ENCODE measurements at regions not wholly inside any gene's neighbourhood (a gene's known extent, or its start where the extent isn't known, plus 50 kb on each side); places are given as distances from the start of the nearest gene placed in this dataset.

DNA sequence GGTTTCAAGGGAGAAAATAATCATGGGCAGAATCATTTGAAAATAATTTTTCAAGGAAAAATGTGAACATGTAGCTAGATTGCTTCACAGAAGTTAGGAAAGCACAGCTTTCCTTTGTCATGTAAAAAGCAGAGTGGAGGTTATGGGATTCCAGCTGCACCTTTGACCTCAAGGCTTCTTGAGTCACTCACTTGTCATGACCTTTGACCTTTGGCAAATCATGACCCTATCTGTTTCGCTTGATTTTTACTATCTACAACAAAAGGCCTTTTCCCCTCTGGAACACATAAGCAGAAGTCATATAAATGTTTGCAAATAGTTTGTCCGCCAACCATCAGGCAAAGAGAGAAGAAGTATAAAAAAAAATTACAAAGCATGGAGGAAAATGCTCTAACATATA lies 210.7 kb upstream of the MIR17HG start:
- Mint-ChIP-seq H3K4me3 (no peak overlapping the region), H3K4me1 (no peaks in the 10 kb centered on the region), H3K27me3 (peaks cover 25% of the 10 kb centered on the region), H3K27ac (no peak overlapping the region), H3K36me3 (ENCODE audit: low read depth) (no peaks in the 10 kb centered on the region)
- H3K9me3 ChIP-seq (ENCODE audit: control insufficient read depth, low read length, poor library complexity, severe bottlenecking), result no peaks in the 10 kb centered on the region
- ATAC-seq (no peak), DNase-seq (no peak)

DNA sequence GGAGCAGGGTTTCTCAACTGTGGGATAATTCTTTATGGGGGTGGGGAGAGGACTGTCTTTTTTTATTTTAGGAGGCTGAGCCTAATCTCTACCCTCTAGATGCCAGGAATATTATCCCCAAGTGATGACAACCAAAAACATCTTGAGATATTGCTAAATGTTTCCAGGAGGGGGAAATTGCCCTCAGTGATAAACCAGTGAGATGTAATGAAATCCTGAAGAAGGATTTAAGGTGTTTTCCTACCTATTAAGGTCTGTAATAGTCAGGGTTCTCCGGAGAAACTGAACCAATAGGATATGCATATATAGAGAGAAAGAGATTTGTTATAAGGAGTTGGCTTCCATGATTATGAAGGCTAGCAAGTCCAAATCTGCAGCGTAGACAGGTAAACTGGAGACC lies 208.3 kb upstream of the MIR17HG start:
- peaks cover 2% of the 10 kb centered on the region for H3K4me1 Mint-ChIP-seq
- H3K9me3 ChIP-seq (ENCODE audit: control insufficient read depth, low read length, poor library complexity, severe bottlenecking), result no peaks in the 10 kb centered on the region
- H3K27me3 Mint-ChIP-seq, result peaks cover 30% of the 10 kb centered on the region
- ATAC-seq, result no peak
- no peak overlapping the region for H3K27ac Mint-ChIP-seq
- no peaks in the 10 kb centered on the region for H3K36me3 Mint-ChIP-seq (ENCODE audit: low read depth)
- H3K4me3 Mint-ChIP-seq, result no peak overlapping the region
- DNase-seq, result no peak

DNA sequence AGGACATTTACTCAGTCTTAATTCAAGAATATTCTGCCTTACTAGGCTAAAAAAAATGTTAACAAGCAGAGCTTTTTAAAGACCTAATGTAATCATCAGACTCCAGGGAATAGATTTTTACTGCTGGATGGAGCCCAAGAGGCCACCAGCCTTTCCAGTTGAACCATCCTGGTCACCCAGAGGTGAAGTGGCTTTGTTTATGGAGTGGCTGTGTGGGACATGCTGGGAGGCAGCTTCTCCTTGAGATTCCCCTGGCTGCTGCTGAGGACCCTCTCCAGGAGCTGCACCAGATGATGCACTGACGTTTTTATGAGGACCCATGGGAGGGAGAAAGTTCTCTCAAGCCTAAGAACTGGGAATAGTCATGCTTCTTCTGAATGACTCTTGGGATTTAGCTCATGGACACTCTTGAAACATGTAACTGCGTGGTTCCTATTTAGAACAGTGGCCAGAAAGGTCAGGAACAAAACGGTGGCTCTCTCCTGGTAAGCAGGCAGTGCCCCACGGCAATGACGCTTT lies 205.9 kb upstream of the MIR17HG start:
- ATAC-seq, result no peak
- H3K27me3 Mint-ChIP-seq, result peaks cover 31% of the 10 kb centered on the region
- H3K9me3 ChIP-seq (ENCODE audit: control insufficient read depth, low read length, poor library complexity, severe bottlenecking), result no peaks in the 10 kb centered on the region
- DNase-seq, result no peak
- peaks cover 2% of the 10 kb centered on the region for H3K4me1 Mint-ChIP-seq
- no peak overlapping the region for H3K27ac Mint-ChIP-seq
- H3K36me3 Mint-ChIP-seq (ENCODE audit: low read depth), result no peaks in the 10 kb centered on the region
- H3K4me3 Mint-ChIP-seq, result no peak overlapping the region

DNA sequence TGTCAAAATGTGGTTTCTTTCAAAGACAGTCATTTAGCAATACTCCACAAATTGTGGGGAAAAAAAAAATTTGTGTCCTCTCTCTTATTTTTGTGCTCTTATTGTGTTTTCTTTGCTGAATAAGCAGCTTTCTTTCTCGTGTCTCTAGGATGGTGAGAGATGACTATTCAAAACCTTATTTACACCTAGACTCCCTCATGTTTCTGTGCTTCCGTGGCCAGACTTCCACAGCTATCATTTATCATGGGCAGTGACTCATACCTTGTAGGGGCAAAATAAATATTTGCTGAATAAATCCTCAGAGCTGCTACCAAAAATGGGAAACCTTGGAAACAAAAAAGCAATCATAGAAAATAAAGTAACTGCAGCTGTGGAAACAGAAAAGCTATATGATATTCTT lies 204.9 kb upstream of the MIR17HG start:
- no peaks in the 10 kb centered on the region for H3K9me3 ChIP-seq (ENCODE audit: control insufficient read depth, low read length, poor library complexity, severe bottlenecking)
- ATAC-seq, result no peak
- H3K4me1 Mint-ChIP-seq, result peaks cover 2% of the 10 kb centered on the region
- peaks cover 31% of the 10 kb centered on the region for H3K27me3 Mint-ChIP-seq
- H3K36me3 Mint-ChIP-seq (ENCODE audit: low read depth), result no peaks in the 10 kb centered on the region
- no peak overlapping the region for H3K4me3 Mint-ChIP-seq
- H3K27ac Mint-ChIP-seq, result no peak overlapping the region
- no peak for DNase-seq

DNA sequence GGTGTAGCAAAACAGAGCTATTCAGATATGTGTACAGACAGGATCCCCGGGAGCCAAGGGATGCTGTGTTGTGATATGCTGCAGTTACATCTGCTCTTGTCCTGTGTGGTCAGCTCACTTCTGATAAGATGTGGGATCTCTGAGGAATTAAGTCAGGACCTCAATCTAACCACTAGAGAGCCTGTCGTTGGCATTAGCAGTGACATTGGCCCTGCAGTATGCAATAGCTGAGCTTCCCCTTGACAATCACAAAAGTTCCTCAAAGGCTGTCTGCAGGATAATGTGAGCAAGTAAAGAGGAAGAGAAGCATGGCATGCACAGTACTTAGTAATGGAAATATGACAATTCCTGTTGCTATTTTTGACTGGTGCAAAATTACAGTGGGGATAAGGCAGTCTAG lies 203.4 kb upstream of the MIR17HG start:
- Mint-ChIP-seq H3K4me1 (peaks cover 2% of the 10 kb centered on the region), H3K4me3 (no peak overlapping the region), H3K36me3 (ENCODE audit: low read depth) (no peaks in the 10 kb centered on the region), H3K27me3 (peaks cover 31% of the 10 kb centered on the region), H3K27ac (no peak overlapping the region)
- DNase-seq (no peak), ATAC-seq (no peak)
- no peaks in the 10 kb centered on the region for H3K9me3 ChIP-seq (ENCODE audit: control insufficient read depth, low read length, poor library complexity, severe bottlenecking)

DNA sequence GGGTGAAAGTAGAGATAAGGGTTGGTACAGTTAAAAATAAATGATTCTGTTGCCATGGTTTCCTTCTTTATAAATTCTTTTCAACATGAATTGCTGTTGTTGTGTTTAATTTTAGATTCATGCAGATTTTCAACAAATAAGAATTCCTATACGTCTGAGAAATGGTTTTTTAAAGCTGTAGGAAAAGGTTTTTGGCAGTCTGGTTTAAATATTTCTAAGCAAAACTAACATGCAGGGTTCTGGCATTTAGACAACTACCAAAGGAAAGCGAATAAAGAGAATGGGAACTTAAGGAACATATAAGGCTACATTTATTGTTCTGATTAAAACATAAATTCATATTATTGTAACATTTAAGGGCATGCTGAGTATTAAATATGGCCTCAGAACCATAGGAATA lies 203.0 kb upstream of the MIR17HG start:
- no peak for ATAC-seq
- no peaks in the 10 kb centered on the region for H3K9me3 ChIP-seq (ENCODE audit: control insufficient read depth, low read length, poor library complexity, severe bottlenecking)
- peaks cover 31% of the 10 kb centered on the region for H3K27me3 Mint-ChIP-seq
- no peak for DNase-seq
- no peak overlapping the region for H3K27ac Mint-ChIP-seq
- H3K36me3 Mint-ChIP-seq (ENCODE audit: low read depth), result no peaks in the 10 kb centered on the region
- peaks cover 2% of the 10 kb centered on the region for H3K4me1 Mint-ChIP-seq
- H3K4me3 Mint-ChIP-seq, result no peak overlapping the region

DNA sequence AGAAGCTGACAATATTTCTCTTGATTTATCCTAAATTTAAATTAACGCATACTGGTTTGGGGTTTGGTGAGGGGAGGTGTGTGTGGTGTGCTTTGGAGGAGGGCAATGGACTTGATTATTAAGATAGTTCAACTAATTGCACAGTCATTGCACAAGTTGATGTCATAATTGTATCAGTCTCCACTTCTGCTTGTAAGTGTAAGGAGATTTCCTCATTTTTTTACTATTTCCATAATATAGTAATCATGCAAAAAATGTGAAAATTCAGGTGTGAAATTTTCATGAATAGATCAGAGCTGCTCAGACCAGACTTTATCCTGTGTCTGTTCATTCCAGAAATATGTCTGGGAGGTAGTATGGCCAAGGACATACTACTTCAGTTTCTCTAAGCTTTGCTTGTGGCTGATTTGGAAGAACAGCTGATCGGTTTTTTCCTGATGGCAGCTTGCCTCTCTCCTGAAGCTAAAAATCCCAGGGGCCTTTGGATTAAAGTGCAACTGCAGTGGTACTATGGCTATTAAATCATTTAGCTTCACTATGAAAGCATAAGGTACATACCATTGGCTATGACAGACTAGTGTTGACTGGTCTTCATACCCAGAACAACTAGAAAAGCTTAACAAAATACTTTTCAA lies 201.8 kb upstream of the MIR17HG start:
- ATAC-seq (no peak), DNase-seq (no peak)
- Mint-ChIP-seq H3K4me1 (peaks cover 2% of the 10 kb centered on the region), H3K27me3 (peaks cover 23% of the 10 kb centered on the region), H3K36me3 (ENCODE audit: low read depth) (no peaks in the 10 kb centered on the region), H3K27ac (no peak overlapping the region), H3K4me3 (no peak overlapping the region)
- no peaks in the 10 kb centered on the region for H3K9me3 ChIP-seq (ENCODE audit: control insufficient read depth, low read length, poor library complexity, severe bottlenecking)

DNA sequence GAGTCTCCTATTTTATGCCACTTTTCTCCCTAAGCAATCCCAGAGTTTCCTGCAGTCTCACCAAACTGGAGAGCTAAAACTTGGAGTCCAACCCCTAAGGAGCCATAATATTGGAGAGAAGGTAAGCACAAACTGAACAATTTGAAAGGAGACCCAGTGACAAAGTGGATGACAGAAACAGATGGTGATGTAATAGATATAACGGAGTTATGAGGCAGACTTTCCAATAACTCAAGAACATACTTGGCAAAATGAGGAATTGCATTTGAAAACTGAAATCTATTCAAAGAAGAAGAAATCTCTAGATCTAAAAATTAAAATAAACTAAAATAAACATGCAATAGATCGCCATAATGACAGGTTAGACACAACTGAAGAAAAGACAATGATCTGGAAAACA lies 200.9 kb upstream of the MIR17HG start:
- Mint-ChIP-seq H3K27me3 (peaks cover 20% of the 10 kb centered on the region), H3K4me3 (no peak overlapping the region), H3K27ac (no peak overlapping the region), H3K36me3 (ENCODE audit: low read depth) (no peaks in the 10 kb centered on the region), H3K4me1 (peaks cover 2% of the 10 kb centered on the region)
- ATAC-seq, result no peak
- H3K9me3 ChIP-seq (ENCODE audit: control insufficient read depth, low read length, poor library complexity, severe bottlenecking), result no peaks in the 10 kb centered on the region
- DNase-seq, result no peak

DNA sequence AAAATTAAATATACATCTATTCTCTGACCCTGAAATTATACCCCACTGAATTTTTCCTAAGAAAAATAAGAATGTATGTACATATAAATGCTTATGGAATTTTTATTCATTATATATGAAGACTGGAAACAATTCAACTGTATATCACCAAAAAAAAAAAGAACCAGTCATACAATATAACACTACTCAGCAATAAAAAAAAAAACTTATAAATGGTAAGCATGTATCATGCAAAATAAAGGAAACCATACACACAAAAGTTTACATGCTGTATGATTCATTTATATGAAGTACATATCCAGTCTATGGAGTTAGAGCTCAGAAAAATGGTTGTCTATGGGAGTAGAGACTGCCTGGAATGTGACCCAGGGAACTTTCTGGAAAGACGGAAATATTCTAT lies 199.4 kb upstream of the MIR17HG start:
- ATAC-seq (no peak), DNase-seq (no peak)
- Mint-ChIP-seq H3K27ac (no peak overlapping the region), H3K4me1 (no peaks in the 10 kb centered on the region), H3K4me3 (no peak overlapping the region), H3K36me3 (ENCODE audit: low read depth) (no peaks in the 10 kb centered on the region), H3K27me3 (peaks cover 27% of the 10 kb centered on the region)
- H3K9me3 ChIP-seq (ENCODE audit: control insufficient read depth, low read length, poor library complexity, severe bottlenecking), result no peaks in the 10 kb centered on the region

DNA sequence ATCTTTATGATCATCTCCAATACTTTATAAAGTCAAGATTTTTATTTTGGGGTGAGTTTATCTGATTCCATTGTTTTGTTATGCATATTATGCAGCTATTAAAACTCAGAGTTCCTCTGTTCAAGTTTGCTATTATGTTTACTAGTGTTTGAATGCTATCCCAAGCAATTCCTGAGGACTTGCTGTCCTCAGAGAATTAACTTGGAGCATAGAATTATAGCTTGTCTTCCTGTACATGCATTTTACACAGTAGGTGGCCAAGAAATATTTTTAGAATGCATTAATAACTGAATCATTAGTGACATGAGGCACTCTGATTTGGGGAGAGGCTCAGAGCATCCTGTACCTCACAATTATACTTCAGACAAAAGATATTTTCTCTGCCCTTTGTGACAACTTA lies 195.6 kb upstream of the MIR17HG start:
- Mint-ChIP-seq H3K4me1 (no peaks in the 10 kb centered on the region), H3K36me3 (ENCODE audit: low read depth) (no peaks in the 10 kb centered on the region), H3K27ac (no peak overlapping the region), H3K4me3 (no peak overlapping the region), H3K27me3 (peaks cover 33% of the 10 kb centered on the region)
- ATAC-seq (no peak), DNase-seq (no peak)
- H3K9me3 ChIP-seq (ENCODE audit: control insufficient read depth, low read length, poor library complexity, severe bottlenecking), result no peaks in the 10 kb centered on the region

DNA sequence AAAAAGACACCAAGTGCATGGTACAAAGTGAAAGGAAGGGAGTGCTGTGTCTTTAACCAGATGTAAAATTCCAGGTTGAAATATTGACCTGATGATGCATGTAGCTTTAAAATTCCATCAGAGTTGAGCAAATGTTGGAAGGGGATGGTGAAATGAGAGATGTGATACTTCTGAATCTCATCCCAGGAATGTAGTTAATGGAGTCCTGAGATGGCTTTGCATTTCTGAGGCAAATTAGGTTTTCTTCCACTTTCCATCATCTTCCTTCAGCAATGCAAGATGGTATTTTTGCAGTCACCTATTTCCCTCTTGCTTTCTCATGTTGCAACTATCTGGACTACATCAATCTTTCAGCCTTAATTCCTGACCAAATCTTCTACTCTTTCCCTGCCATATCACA lies 194.1 kb upstream of the MIR17HG start:
- no peaks in the 10 kb centered on the region for H3K4me1 Mint-ChIP-seq
- H3K4me3 Mint-ChIP-seq, result no peak overlapping the region
- H3K9me3 ChIP-seq (ENCODE audit: control insufficient read depth, low read length, poor library complexity, severe bottlenecking), result no peaks in the 10 kb centered on the region
- H3K27ac Mint-ChIP-seq, result no peak overlapping the region
- H3K27me3 Mint-ChIP-seq, result peaks cover 33% of the 10 kb centered on the region
- ATAC-seq (no peak), DNase-seq (no peak)
- H3K36me3 Mint-ChIP-seq (ENCODE audit: low read depth), result no peaks in the 10 kb centered on the region

DNA sequence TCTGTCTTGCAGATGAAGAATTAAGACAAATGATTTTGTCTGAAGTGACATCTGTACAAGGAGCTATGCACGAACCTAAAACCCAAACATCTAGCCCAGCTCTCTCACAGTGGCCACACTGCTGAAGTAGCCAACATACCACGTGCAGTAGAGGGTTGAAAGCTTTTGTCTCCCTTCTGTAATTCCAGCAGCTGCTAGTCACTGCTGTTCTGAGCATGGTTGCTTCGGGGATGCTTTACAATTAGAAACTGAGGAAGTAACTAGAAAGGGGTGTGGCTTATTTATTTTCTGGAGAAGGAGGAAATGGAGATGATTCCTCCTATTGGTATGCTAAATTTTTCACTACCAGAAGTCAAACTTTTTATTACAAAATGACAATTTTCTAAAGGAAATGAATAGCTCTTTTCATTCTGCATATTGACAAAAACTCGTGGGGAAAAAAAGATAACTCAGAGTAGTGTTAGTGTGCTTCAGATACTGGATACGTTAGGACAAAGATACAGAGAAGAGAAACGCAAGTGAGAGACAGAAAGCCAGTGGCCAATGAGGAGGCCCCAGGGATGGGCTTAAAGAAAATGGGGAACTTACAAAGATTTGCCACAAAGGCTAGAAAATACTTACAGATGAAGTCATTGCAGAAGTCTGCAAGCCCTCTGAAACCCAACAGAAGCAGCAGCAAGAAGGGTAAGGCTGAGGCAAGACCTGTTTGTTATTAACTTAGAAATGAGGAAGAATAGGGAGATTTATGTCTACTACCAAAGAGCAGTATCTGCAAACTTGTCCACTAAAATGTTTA lies 192.7 kb upstream of the MIR17HG start:
- DNase-seq (no peak), ATAC-seq (no peak)
- Mint-ChIP-seq H3K27ac (no peak overlapping the region), H3K4me1 (no peaks in the 10 kb centered on the region), H3K4me3 (no peak overlapping the region), H3K27me3 (peaks cover 43% of the 10 kb centered on the region), H3K36me3 (ENCODE audit: low read depth) (no peaks in the 10 kb centered on the region)
- H3K9me3 ChIP-seq (ENCODE audit: control insufficient read depth, low read length, poor library complexity, severe bottlenecking), result no peaks in the 10 kb centered on the region

DNA sequence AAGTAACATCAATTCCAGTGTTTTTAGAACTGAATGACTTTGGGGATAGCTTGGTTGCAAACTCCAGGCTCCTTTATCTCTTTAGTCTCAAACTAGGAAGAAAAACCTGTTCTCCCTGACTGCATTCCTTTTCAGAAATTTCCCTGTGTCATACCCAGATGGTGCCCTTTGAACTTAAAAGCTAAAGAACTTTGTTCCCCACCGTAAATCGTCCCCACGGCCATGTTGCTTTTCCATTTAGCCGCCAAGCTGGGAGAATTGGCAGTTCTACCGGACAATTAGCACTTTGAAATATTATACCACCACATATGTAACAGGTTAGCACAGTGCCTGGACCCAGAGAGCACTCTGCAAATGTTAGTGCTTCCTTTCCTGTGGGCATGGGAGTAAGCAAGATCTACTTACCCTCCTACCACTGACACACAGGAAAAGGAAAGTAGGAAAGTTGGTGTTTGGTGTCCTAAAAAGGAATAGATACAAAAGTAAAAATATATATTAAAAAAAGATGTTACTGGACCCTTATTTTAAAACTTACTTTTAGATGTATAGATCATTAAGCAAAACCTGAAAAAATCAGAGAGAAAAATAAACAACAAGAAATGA lies 191.9 kb upstream of the MIR17HG start:
- H3K4me1 Mint-ChIP-seq, result no peaks in the 10 kb centered on the region
- no peaks in the 10 kb centered on the region for H3K9me3 ChIP-seq (ENCODE audit: control insufficient read depth, low read length, poor library complexity, severe bottlenecking)
- ATAC-seq (no peak), DNase-seq (no peak)
- peaks cover 43% of the 10 kb centered on the region for H3K27me3 Mint-ChIP-seq
- no peak overlapping the region for H3K4me3 Mint-ChIP-seq
- no peaks in the 10 kb centered on the region for H3K36me3 Mint-ChIP-seq (ENCODE audit: low read depth)
- no peak overlapping the region for H3K27ac Mint-ChIP-seq

Data from T-helper 17 cell (primary cell).